Liver (tissue), 8 donors: ENCODE measurements at regions not wholly inside any gene's neighbourhood (a gene's known extent, or its start where the extent isn't known, plus 50 kb on each side); places are given as distances from the start of the nearest gene placed in this dataset.

Experiments used
- DNase-seq: peaks from one replicate; pipeline ENCODE4 v3.0.0-alpha.2; 2017; ENCODE audit warnings: low spot score
- H3K27ac ChIP-seq, 2 donors: one replicate each; pipeline ENCODE4 v1.7.0; 2013; ENCODE audit warnings: inconsistent platforms in 2 of 2, low read length in 2 of 2, control low read depth in 1 of 2, low read depth in 1 of 2, mild to moderate bottlenecking in 1 of 2
- H3K27me3 ChIP-seq, 4 donors: one replicate each; pipeline versions ENCODE4 v1.6.1 to v1.7.0; 2013; ENCODE audit warnings: low read length in 3 of 4, inconsistent platforms in 1 of 4, mild to moderate bottlenecking in 1 of 4, moderate library complexity in 1 of 4; ENCODE audit not compliant: control insufficient read depth in 4 of 4, insufficient read depth in 4 of 4
- H3K36me3 ChIP-seq, 4 donors: one replicate each; pipeline versions ENCODE4 v1.6.1 to v1.7.0; 2013; ENCODE audit warnings: low read length in 3 of 4, mild to moderate bottlenecking in 3 of 4, low read depth in 1 of 4, moderate library complexity in 1 of 4; ENCODE audit not compliant: control insufficient read depth in 4 of 4, insufficient read depth in 3 of 4
- H3K4me1 ChIP-seq, 4 donors: one replicate each; pipeline versions ENCODE4 v1.6.1 to v1.7.0; 2013; ENCODE audit warnings: low read length in 3 of 4, mild to moderate bottlenecking in 3 of 4, moderate library complexity in 1 of 4; ENCODE audit not compliant: control insufficient read depth in 4 of 4, insufficient read depth in 4 of 4
- H3K4me3 ChIP-seq, 3 donors: one replicate each; pipeline versions ENCODE4 v1.6.1 to v1.7.0; 2013; ENCODE audit warnings: low read length in 3 of 3, control low read depth in 1 of 3, low read depth in 1 of 3, mild to moderate bottlenecking in 1 of 3
- H3K9ac ChIP-seq, 2 donors: one replicate each; pipeline ENCODE4 v1.7.0; 2013; ENCODE audit warnings: low read length in 2 of 2, mild to moderate bottlenecking in 2 of 2, moderate library complexity in 2 of 2, control low read depth in 1 of 2, low read depth in 1 of 2
- H3K9me3 ChIP-seq, 4 donors: one replicate each; pipeline versions ENCODE4 v1.6.1 to v1.7.0; 2013; ENCODE audit warnings: low read length in 3 of 4; ENCODE audit not compliant: control insufficient read depth in 4 of 4
- EGR1 ChIP-seq, 2 donors: IDR thresholded peaks; 2 replicates each; pipeline ENCODE4 v1.6.1; 2016 to 2018; ENCODE audit warnings: antibody characterized with exemption in 2 of 2, low read depth in 2 of 2
- FOXA2 ChIP-seq: IDR thresholded peaks from 2 replicates; pipeline ENCODE4 v1.6.1; 2016; ENCODE audit warnings: antibody characterized with exemption
- GABPA ChIP-seq, 2 donors: IDR thresholded peaks in 1 of 2; conservative IDR thresholded peaks in 1 of 2; 2 replicates each; pipeline ENCODE4 v1.6.1; 2016; ENCODE audit warnings: antibody characterized with exemption in 2 of 2, mild to moderate bottlenecking in 1 of 2, moderate library complexity in 1 of 2
- HNF4A ChIP-seq, 2 donors: conservative IDR thresholded peaks; 2 replicates each; pipeline ENCODE4 v1.6.1; 2016; ENCODE audit warnings: antibody characterized with exemption in 2 of 2, mild to moderate bottlenecking in 2 of 2
- HNF4G ChIP-seq: IDR thresholded peaks from 2 replicates; pipeline ENCODE4 v1.6.1; 2016; ENCODE audit warnings: antibody characterized with exemption
- NR2F2 ChIP-seq: IDR thresholded peaks from 2 replicates; pipeline ENCODE4 v1.6.1; 2016; ENCODE audit warnings: antibody characterized with exemption
- RAD21 ChIP-seq, 2 donors: IDR thresholded peaks; 2 replicates each; pipeline ENCODE4 v1.6.1; 2016; ENCODE audit warnings: antibody characterized with exemption in 2 of 2, mild to moderate bottlenecking in 2 of 2
- RXRA ChIP-seq, 2 donors: IDR thresholded peaks; 2 replicates each; pipeline ENCODE4 v1.6.1; 2017 to 2018; ENCODE audit warnings: antibody characterized with exemption in 2 of 2, mild to moderate bottlenecking in 1 of 2
- SP1 ChIP-seq: IDR thresholded peaks from 2 replicates; pipeline ENCODE4 v1.6.1; 2018; ENCODE audit warnings: antibody characterized with exemption, mild to moderate bottlenecking
- TAF1 ChIP-seq: conservative IDR thresholded peaks from 2 replicates; pipeline ENCODE4 v1.6.1; 2016; ENCODE audit warnings: antibody characterized with exemption, mild to moderate bottlenecking
- WGBS: extraction: QIAGEN DNeasy Blood & Tissue Kit; methylation state at CpG from one replicate; pipeline ENCODE4 v1.1.7; 2013; 5-methylcytosine and 5-hydroxymethylcytosine counted together
- TF ChIP-seq, protein P1 (sequence below): IDR thresholded peaks from 2 replicates; pipeline ENCODE4 v1.6.1; 2016; ENCODE audit warnings: antibody characterized with exemption
- TF ChIP-seq, protein P2 (sequence below): IDR thresholded peaks from 2 replicates; pipeline ENCODE4 v1.6.1; 2016; ENCODE audit warnings: antibody characterized with exemption
- TF ChIP-seq, protein P3 (sequence below): fragments of 150-350 bp; IDR thresholded peaks from 2 replicates; pipeline ENCODE4 v1.5.1; 2017; ENCODE audit warnings: improper control_type of control experiment, low read depth, low read length; ENCODE audit not compliant: missing input control
- TF ChIP-seq, protein P4 (sequence below): IDR thresholded peaks from 2 replicates; pipeline ENCODE4 v1.6.1; 2016; ENCODE audit warnings: antibody characterized with exemption, mild to moderate bottlenecking
- TF ChIP-seq, protein P5 (sequence below): IDR thresholded peaks from 2 replicates; pipeline ENCODE4 v1.6.1; 2016; ENCODE audit warnings: antibody characterized with exemption
- donor health status: healthy.
- donor health status: healthy.
- donor health status: healthy.
- donor health status: healthy.
- donor health status: healthy.

DNA sequence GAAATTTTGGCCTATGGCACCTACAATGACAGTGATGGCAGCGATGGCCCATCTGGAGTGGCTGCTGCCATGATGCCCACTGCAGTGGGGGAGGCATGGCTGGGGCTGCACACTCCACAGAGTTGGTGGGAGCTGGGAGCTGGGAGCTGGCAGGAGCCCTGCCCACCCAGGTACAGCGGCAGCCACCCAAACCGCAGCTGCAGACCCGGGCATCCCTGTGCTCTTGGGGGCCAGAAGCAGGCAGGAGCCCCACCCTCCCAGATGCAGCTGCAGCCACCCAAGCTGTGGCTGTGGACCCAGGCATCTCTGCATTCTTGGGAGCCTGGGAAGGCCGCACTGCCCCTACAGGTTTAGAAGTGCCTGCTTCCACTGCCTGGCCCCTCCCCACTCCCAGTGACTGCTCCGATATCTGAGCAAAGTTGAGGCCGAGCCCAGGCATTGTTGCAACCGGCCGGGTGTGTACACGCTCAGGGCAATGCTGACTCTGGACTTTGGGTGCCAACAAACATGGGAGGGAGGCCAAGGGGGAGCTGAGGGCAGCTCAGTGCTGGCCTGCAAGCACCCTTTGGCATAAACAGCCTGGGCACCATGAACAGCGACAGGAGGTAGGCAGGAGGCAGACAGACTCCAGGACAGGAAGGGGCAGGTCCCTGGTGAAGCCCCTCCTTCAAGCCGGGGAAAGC is 82.8 kb downstream of the PPP4R3C start:
- Histone ChIP-seq H3K27me3 (no peaks in the 10 kb centered on the region), H3K27ac (no peak overlapping the region), H3K4me3 (no peak overlapping the region), H3K9ac (no peak overlapping the region), H3K36me3 (no peaks in the 10 kb centered on the region), H3K9me3 (no peaks in the 10 kb centered on the region), H3K4me1 (no peaks in the 10 kb centered on the region)
- DNase-seq = no peak
- WGBS = 57% methylated on average over 12 of the region's 12 CpGs
- TF ChIP-seq HNF4A (conservative IDR thresholded peaks at IDR 0.05) = peak; percentile 10 to 49
- peak; percentile 14 for TF ChIP-seq SP1
- no peak for TF ChIP-seq RAD21 (IDR thresholded peaks at IDR 0.05)
- no peak for TF ChIP-seq NR2F2
- TF ChIP-seq RXRA (IDR thresholded peaks at IDR 0.05) = peak in 1 of 2 donors; percentile 15

DNA sequence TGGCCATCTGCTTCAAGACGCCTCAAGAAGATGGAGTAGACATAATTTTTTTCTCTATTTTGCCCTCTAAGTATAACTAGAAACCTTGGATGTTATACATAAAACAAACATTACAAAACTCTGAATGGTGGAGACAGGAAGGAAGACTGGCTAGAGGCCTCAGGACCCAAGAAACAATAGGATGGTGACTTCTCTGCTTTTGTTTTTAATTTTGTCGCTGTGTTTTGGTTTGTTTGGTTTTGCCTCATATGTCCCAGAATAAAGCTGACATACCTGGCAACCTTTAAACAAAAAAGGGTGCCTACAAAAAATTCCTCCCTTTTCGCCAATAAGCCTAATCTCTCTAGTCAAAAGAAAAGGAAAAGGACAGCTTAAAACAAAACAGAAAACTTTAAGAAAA is 109.1 kb downstream of the PPP4R3C start:
- H3K9me3 ChIP-seq = no peaks in the 10 kb centered on the region
- no peak for TF ChIP-seq RXRA (IDR thresholded peaks at IDR 0.05)
- TF ChIP-seq TAF1 = no peak
- no peak for TF ChIP-seq NR2F2
- TF ChIP-seq HNF4G = no peak
- TF ChIP-seq, protein P1, sequence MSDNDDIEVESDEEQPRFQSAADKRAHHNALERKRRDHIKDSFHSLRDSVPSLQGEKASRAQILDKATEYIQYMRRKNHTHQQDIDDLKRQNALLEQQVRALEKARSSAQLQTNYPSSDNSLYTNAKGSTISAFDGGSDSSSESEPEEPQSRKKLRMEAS = no peak
- no peak for TF ChIP-seq HNF4A (conservative IDR thresholded peaks at IDR 0.05)
- TF ChIP-seq, protein P2, sequence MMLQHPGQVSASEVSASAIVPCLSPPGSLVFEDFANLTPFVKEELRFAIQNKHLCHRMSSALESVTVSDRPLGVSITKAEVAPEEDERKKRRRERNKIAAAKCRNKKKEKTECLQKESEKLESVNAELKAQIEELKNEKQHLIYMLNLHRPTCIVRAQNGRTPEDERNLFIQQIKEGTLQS = no peak
- DNase-seq = no peak
- no peak overlapping the region for H3K4me3 ChIP-seq
- no peak overlapping the region for H3K9ac ChIP-seq
- WGBS = 73% methylated on average over 3 of the region's 3 CpGs
- no peaks in the 10 kb centered on the region for H3K27me3 ChIP-seq
- no peaks in the 10 kb centered on the region for H3K36me3 ChIP-seq
- no peaks in the 10 kb centered on the region for H3K4me1 ChIP-seq
- no peak overlapping the region for H3K27ac ChIP-seq

DNA sequence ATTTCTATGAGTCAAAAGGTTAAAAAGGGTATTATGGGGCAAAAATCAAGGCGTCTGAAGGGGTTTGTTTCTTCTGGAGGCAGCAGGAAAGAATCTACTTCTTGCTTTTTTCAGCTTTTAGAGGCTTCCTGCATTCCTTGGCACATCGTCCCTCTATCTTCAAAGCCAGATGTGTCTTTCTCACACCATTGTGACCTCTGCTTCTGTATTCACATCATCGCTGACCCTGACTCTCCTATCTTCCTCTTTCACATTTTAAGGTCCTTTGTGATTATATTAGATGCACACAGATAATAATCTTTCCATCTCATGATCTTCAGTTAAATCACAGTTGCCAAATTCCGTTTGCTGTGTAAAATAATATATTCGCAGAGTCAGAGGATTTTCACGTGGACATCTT is 112.7 kb downstream of the PPP4R3C start:
- DNase-seq = no peak
- H3K9ac ChIP-seq = no peak overlapping the region
- WGBS = 57% methylated on average over 6 of the region's 6 CpGs

More for the DNA sequence above, 112.7 kb downstream of the PPP4R3C start:
- H3K9me3 ChIP-seq = no peaks in the 10 kb centered on the region
- H3K27me3 ChIP-seq = no peaks in the 10 kb centered on the region
- no peak overlapping the region for H3K4me3 ChIP-seq
- TF ChIP-seq NR2F2 (no peak), SP1 (no peak), FOXA2 (no peak), RAD21 (IDR thresholded peaks at IDR 0.05) (no peak), EGR1 (IDR thresholded peaks at IDR 0.05; ENCODE audit: low read depth in 2 of 2) (no peak), GABPA (IDR thresholded peaks at IDR 0.05 in 1 of 2, conservative IDR thresholded peaks at IDR 0.05 in 1 of 2) (no peak), TAF1 (no peak), RXRA (IDR thresholded peaks at IDR 0.05) (no peak), HNF4A (conservative IDR thresholded peaks at IDR 0.05) (no peak)
- TF ChIP-seq, protein P3, sequence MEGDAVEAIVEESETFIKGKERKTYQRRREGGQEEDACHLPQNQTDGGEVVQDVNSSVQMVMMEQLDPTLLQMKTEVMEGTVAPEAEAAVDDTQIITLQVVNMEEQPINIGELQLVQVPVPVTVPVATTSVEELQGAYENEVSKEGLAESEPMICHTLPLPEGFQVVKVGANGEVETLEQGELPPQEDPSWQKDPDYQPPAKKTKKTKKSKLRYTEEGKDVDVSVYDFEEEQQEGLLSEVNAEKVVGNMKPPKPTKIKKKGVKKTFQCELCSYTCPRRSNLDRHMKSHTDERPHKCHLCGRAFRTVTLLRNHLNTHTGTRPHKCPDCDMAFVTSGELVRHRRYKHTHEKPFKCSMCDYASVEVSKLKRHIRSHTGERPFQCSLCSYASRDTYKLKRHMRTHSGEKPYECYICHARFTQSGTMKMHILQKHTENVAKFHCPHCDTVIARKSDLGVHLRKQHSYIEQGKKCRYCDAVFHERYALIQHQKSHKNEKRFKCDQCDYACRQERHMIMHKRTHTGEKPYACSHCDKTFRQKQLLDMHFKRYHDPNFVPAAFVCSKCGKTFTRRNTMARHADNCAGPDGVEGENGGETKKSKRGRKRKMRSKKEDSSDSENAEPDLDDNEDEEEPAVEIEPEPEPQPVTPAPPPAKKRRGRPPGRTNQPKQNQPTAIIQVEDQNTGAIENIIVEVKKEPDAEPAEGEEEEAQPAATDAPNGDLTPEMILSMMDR = no peak
- TF ChIP-seq, protein P4, sequence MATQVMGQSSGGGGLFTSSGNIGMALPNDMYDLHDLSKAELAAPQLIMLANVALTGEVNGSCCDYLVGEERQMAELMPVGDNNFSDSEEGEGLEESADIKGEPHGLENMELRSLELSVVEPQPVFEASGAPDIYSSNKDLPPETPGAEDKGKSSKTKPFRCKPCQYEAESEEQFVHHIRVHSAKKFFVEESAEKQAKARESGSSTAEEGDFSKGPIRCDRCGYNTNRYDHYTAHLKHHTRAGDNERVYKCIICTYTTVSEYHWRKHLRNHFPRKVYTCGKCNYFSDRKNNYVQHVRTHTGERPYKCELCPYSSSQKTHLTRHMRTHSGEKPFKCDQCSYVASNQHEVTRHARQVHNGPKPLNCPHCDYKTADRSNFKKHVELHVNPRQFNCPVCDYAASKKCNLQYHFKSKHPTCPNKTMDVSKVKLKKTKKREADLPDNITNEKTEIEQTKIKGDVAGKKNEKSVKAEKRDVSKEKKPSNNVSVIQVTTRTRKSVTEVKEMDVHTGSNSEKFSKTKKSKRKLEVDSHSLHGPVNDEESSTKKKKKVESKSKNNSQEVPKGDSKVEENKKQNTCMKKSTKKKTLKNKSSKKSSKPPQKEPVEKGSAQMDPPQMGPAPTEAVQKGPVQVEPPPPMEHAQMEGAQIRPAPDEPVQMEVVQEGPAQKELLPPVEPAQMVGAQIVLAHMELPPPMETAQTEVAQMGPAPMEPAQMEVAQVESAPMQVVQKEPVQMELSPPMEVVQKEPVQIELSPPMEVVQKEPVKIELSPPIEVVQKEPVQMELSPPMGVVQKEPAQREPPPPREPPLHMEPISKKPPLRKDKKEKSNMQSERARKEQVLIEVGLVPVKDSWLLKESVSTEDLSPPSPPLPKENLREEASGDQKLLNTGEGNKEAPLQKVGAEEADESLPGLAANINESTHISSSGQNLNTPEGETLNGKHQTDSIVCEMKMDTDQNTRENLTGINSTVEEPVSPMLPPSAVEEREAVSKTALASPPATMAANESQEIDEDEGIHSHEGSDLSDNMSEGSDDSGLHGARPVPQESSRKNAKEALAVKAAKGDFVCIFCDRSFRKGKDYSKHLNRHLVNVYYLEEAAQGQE = no peak
- TF ChIP-seq, protein P1 = no peak
- TF ChIP-seq, protein P5, sequence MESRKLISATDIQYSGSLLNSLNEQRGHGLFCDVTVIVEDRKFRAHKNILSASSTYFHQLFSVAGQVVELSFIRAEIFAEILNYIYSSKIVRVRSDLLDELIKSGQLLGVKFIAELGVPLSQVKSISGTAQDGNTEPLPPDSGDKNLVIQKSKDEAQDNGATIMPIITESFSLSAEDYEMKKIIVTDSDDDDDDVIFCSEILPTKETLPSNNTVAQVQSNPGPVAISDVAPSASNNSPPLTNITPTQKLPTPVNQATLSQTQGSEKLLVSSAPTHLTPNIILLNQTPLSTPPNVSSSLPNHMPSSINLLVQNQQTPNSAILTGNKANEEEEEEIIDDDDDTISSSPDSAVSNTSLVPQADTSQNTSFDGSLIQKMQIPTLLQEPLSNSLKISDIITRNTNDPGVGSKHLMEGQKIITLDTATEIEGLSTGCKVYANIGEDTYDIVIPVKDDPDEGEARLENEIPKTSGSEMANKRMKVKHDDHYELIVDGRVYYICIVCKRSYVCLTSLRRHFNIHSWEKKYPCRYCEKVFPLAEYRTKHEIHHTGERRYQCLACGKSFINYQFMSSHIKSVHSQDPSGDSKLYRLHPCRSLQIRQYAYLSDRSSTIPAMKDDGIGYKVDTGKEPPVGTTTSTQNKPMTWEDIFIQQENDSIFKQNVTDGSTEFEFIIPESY = no peak
- TF ChIP-seq, protein P2 = no peak
- no peak overlapping the region for H3K27ac ChIP-seq
- no peaks in the 10 kb centered on the region for H3K36me3 ChIP-seq
- H3K4me1 ChIP-seq = no peaks in the 10 kb centered on the region
